GM10266 (cell line): ENCODE measurements at regions not wholly inside any gene's neighbourhood (a gene's known extent, or its start where the extent isn't known, plus 50 kb on each side); places are given as distances from the start of the nearest gene placed in this dataset.

Experiments
- DNase-seq: peaks from one replicate; pipeline ENCODE4 v3.0.0; 2012; ENCODE audit errors: extremely low spot score
- TF ChIP-seq, protein P1 (sequence below): IDR thresholded peaks from 2 replicates; pipeline ENCODE4 v1.5.1; 2012; ENCODE audit warnings: mild to moderate bottlenecking, low read depth; ENCODE audit not compliant: control insufficient read depth, insufficient read depth; ENCODE audit errors: missing control alignments

DNA sequence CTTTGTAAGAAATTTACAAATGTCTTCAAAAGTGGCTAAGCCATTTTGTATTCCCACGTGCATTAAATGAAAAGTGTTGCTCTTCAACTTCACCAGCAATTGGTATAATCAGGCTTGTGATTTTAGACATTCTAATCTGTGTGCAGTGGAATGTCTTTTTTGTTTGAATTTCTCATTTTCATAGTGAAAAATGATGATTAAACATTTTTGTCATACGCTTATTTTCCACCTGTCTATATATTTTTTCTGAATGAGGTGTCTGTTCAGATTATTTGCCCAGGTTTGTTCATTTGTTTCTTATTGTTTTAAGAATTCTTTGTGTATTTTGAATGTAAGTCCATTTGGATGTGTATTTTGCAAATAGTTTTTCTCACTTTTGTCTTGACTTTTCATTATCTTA, 558.1 kb downstream of the TENT5A start:
- TF ChIP-seq, protein P1, sequence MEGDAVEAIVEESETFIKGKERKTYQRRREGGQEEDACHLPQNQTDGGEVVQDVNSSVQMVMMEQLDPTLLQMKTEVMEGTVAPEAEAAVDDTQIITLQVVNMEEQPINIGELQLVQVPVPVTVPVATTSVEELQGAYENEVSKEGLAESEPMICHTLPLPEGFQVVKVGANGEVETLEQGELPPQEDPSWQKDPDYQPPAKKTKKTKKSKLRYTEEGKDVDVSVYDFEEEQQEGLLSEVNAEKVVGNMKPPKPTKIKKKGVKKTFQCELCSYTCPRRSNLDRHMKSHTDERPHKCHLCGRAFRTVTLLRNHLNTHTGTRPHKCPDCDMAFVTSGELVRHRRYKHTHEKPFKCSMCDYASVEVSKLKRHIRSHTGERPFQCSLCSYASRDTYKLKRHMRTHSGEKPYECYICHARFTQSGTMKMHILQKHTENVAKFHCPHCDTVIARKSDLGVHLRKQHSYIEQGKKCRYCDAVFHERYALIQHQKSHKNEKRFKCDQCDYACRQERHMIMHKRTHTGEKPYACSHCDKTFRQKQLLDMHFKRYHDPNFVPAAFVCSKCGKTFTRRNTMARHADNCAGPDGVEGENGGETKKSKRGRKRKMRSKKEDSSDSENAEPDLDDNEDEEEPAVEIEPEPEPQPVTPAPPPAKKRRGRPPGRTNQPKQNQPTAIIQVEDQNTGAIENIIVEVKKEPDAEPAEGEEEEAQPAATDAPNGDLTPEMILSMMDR: no peak
- DNase-seq: no peak

DNA sequence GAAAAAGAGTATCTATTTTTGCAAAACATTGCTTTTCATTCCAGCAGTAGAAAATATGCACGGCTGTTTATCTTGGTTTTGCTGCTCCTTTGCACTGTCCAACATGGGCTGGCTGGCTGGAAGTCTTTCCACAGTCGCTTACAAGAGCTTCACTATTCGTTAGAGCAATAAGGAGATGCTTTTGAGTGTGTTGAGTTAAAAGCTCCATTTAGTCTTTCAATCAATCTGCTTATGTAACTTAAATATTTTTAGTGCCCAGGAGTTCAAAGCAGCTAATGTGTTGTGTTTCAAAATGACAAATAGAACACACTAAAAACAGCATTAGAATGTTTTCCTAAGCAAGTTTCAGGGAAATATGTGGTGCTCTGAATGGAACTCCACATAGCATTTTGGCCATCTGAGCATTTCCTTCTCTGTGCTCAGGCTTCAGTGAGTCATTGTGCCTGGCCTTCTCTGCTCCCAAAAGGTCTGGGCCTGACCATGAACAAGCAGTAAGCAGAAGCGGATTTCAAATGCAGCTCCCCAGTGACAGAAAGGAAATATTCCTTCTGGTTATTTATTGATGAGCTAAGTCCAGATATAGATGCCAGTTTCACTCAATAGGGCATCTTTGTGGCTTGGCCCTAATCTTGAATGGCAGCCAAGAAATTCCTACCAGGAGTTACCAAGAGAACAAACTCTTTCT, 580.3 kb downstream of the TENT5A start:
- no peak for DNase-seq

DNA sequence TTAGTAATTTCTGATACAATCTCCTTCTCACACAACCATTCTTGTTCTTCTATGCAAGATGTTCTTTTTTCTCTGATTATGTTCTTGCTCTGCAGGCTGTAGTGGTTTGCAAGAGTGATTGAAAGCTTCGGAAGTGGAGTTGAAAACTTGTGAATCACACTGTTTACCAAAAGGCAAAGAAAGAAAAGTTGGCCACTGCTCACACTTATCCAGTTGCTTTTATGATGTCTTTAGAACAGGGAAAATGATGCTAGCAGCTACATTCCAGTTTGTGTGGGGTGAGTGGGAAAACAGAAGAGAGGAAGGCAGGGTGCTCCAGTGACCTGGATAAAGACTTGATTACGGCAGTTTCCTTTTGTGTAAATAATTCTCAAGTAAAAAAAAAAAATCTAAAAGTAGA, 583.3 kb downstream of the TENT5A start:
- TF ChIP-seq, protein P1: no peak
- no peak for DNase-seq

More for the DNA sequence above, 580.3 kb downstream of the TENT5A start:
- TF ChIP-seq, protein P1: no peak

DNA sequence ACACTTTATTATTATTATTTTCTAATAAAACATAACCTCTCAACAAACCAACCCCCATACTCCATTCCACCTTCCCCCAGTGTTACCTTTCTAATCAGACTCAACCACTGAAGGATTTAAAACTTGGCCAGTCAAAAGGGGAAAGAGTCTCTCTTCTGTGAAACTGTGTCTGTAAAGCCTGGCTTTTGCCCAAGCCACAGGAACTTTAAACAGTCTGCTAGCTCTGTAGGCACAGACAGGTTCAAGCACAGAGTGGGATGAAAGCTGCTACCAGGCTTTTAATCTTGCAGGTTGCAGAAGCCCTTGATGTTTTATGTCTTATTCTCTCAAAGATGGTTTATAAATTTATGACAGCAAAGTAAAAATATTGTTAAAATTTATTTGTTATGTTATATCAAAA, 585.7 kb downstream of the TENT5A start:
- TF ChIP-seq, protein P1: no peak
- no peak for DNase-seq

DNA sequence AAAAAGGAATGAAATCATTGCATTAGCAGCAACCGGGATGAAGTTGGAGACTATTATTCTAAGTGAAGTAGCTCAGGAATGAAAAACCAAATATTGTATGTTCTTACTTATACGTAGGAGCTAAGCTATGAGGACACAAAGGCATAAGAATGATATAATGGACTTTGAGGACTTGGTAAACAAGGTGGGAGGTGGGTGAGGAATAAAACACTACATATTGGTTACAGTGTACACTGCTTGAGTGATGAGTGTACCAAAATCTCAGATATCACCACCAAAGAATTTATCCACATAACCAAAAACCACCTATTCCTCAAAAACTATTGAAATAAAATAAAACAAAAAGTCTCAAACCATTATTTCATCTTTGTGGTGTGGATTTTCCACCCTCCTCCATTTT, 593.5 kb downstream of the TENT5A start:
- no peak for DNase-seq
- TF ChIP-seq, protein P1: no peak

DNA sequence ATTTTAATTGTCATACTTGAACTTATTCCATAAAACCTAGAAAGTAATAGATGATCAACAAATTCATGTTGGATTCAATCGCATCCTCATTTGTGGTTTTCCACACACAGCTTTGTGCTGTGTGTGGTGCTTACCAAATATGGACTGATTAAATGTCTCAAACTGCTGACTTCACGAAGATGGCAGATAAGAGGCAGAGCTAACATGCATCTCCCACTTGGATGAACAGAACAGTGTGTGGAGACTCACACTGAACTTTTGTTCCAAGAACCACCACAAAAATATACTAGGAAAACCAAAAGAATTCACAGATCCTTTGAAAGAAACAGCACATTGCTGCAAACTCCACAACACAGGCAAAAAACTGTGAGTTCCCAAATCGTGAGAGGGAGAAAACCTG, 603.7 kb downstream of the TENT5A start:
- no peak for DNase-seq
- TF ChIP-seq, protein P1: no peak

DNA sequence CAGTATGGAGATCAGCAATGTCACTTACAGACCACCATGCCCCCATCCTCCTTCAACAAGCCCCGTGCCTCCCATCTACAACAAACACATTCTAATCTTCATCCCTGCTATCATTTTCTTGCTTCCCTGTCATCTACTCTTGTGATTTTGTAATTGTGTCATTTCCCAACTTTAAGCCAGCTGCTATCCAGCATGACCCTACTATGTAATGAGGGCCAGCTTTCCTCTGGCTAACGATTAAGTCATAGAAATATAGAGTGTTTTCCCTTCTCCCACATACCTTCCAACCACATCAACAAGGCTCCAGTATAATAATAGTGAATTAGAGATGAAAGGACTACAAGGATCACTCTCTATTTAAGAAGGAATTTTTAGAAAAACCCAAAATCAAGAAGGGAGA, 607.0 kb downstream of the TENT5A start:
- DNase-seq: no peak
- TF ChIP-seq, protein P1: no peak
